Chondrocyte (in vitro differentiated cells): ENCODE measurements at regions not wholly inside any gene's neighbourhood (a gene's known extent, or its start where the extent isn't known, plus 50 kb on each side); places are given as distances from the start of the nearest gene placed in this dataset.

Experiments used
- DNase-seq: peaks from one replicate; pipeline ENCODE4 v3.0.0; 2021; ENCODE audit warnings: mixed read lengths, low spot score
- H3K27ac Mint-ChIP-seq: one replicate; pipeline ENCODE4 v1.8.0; 2021; ENCODE audit warnings: mild to moderate bottlenecking, moderate library complexity, mixed read lengths; ENCODE audit not compliant: unreplicated experiment
- H3K27me3 Mint-ChIP-seq: 2 replicates; pipeline ENCODE4 v1.8.0; 2021; ENCODE audit warnings: low read depth, mixed read lengths
- H3K36me3 Mint-ChIP-seq: 2 replicates; pipeline ENCODE4 v1.8.0; 2021; ENCODE audit warnings: low read depth, mixed read lengths
- H3K4me1 Mint-ChIP-seq: 2 replicates; pipeline ENCODE4 v1.8.0; 2021; ENCODE audit warnings: low read depth, mild to moderate bottlenecking, mixed read lengths
- H3K4me3 Mint-ChIP-seq: one replicate; pipeline ENCODE4 v1.8.0; 2021; ENCODE audit warnings: mild to moderate bottlenecking, moderate library complexity, mixed read lengths; ENCODE audit not compliant: unreplicated experiment
- H3K9me3 Mint-ChIP-seq: 2 replicates; pipeline ENCODE4 v1.8.0; 2021; ENCODE audit warnings: low read depth, mixed read lengths
- CTCF ChIP-seq: fragments of 200-600 bp; sonication (generic); IDR thresholded peaks from 2 replicates; pipeline ENCODE4 v1.5.0; 2021; ENCODE audit warnings: antibody characterized with exemption, mild to moderate bottlenecking, moderate library complexity

- no peak for TF ChIP-seq CTCF
- H3K36me3 Mint-ChIP-seq: no peaks in the 10 kb centered on the region
- DNase-seq: no peak
- H3K27ac Mint-ChIP-seq: no peak overlapping the region
- no peak overlapping the region for H3K4me3 Mint-ChIP-seq
- no peaks in the 10 kb centered on the region for H3K9me3 Mint-ChIP-seq
- H3K27me3 Mint-ChIP-seq: no peaks in the 10 kb centered on the region
- H3K4me1 Mint-ChIP-seq: peaks cover 28% of the 10 kb centered on the region
These were observed 177.7 kb upstream of the MCTP2 start for GRCh38 chr15:94053626-94054025.

DNA sequence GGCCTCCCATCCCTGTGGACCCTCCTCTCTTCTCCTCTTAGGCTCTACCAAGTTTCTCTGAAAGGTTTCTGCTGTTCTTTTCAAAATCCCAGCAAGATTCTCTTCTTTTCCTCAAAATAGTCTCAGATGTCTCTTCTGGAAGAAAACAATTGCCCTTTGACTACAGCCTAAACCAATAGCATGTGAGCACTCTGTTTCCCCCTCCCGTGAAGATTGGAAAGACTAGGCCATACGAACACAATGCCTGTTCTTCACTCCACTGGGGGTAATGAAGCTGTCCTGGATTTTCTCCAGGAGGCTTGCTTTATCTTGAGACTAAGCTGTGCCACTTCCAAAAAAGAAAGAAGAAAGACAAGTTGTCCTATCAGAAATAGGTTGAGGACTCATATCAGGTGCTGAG is 178.7 kb upstream of the MCTP2 start:
- no peaks in the 10 kb centered on the region for H3K27me3 Mint-ChIP-seq
- no peaks in the 10 kb centered on the region for H3K9me3 Mint-ChIP-seq
- H3K27ac Mint-ChIP-seq: no peak overlapping the region
- no peak overlapping the region for H3K4me3 Mint-ChIP-seq
- no peak for TF ChIP-seq CTCF
- peaks cover 25% of the 10 kb centered on the region for H3K4me1 Mint-ChIP-seq
- H3K36me3 Mint-ChIP-seq: no peaks in the 10 kb centered on the region
- no peak for DNase-seq

DNA sequence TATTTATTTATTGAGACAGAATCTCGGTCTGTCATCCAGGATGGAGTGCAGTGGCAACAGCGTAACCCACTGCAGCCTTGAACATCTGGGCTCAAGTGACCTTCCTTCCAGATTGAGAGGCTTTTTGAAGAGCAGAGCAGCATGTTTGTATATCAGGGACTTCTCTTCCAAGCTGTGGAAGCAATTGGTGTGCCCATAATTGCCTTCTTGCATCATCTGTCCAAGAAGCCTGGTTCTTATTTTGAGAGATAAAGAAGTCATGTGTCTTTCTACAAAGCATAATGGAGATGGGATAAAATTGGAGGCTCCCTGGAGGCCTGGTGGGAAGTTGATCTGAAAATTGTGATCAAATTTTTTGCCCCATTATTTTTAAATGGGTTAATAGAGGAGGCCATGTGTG is 183.8 kb upstream of the MCTP2 start:
- no peak for DNase-seq
- Mint-ChIP-seq H3K36me3 (peaks cover 3% of the 10 kb centered on the region), H3K4me3 (no peak overlapping the region), H3K9me3 (peaks cover 4% of the 10 kb centered on the region), H3K4me1 (peaks cover 2% of the 10 kb centered on the region), H3K27me3 (peaks cover 1% of the 10 kb centered on the region), H3K27ac (no peak overlapping the region)
- no peak for TF ChIP-seq CTCF

DNA sequence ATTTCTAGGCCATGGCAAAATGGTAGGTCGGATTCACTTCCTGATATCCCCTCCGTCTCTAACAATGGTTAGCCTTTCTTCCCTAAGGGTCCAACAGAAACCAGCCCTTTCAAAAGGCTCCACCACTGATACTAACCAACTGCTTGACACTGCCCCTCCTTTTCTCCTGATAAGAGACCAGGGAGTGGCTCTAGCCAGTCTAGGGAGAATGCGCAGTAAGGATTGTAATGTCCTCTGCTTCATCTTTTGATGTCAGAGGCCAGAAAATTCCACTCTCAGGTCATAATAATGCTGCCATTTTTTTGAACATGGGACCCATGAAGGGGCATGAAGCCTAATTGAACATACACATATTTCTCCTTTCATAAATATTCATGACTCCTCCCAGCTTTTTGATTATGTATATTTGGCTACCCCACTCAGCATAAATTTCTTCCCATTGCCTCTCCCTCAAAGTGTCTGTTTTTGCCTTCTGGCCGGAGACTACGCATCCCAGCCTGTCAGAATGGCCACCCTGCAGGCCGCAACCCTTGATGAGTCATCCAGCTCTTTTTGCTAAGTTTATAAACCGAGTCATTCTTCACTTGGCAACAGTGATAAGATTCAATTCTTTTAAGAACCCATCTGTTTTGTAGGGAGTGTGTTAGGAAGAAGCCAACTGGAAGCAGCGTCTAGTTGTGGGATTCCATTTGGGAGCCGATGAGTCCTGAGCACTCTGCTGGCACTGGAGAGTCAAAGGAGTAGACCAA is 189.0 kb upstream of the MCTP2 start:
- DNase-seq: no peak
- peaks cover 16% of the 10 kb centered on the region for H3K9me3 Mint-ChIP-seq
- H3K27ac Mint-ChIP-seq: no peak overlapping the region
- peaks cover 4% of the 10 kb centered on the region for H3K4me1 Mint-ChIP-seq
- no peak for TF ChIP-seq CTCF
- H3K4me3 Mint-ChIP-seq: no peak overlapping the region
- peaks cover 5% of the 10 kb centered on the region for H3K36me3 Mint-ChIP-seq
- peaks cover 1% of the 10 kb centered on the region for H3K27me3 Mint-ChIP-seq

DNA sequence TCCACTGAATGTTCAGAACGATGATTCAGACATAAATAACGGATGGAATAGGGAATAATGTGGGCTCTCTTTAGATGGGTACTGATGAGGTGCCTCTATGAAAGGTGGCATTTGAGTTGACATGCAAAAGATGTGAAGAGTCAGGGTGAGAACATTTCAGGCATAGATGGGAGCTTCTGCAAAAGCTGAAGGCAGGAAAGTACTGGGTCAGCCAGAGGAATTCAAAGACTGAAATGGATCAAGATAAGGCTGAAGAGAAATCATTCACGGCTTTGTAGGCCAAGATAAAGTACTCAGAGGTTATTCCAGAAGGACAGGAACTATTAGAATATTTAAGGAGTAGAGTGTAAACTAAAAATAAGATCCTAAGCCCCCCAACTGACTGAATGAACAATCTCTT is 189.6 kb upstream of the MCTP2 start:
- peaks cover 5% of the 10 kb centered on the region for H3K36me3 Mint-ChIP-seq
- no peak overlapping the region for H3K4me3 Mint-ChIP-seq
- TF ChIP-seq CTCF: no peak
- no peak for DNase-seq
- H3K27ac Mint-ChIP-seq: no peak overlapping the region
- peaks cover 16% of the 10 kb centered on the region for H3K9me3 Mint-ChIP-seq
- peaks cover 1% of the 10 kb centered on the region for H3K27me3 Mint-ChIP-seq
- peaks cover 4% of the 10 kb centered on the region for H3K4me1 Mint-ChIP-seq
